GM12892 (cell line): ENCODE measurements at regions not wholly inside any gene's neighbourhood (a gene's known extent, or its start where the extent isn't known, plus 50 kb on each side); places are given as distances from the start of the nearest gene placed in this dataset.

Source experiments
- POLR2A ChIP-seq: IDR thresholded peaks from 2 replicates; pipeline ENCODE4 v1.6.1; 2011; ENCODE audit warnings: low read depth, low read length, control low read depth
- POLR2AphosphoS5 ChIP-seq: IDR thresholded peaks from 2 replicates; pipeline ENCODE4 v1.6.1; 2011; ENCODE audit warnings: low read depth, low read length, control low read depth

GRCh38 chr7:1297017-1297960, 64.6 kb downstream of the UNCX start:
- no peak for TF ChIP-seq POLR2AphosphoS5
- no peak for TF ChIP-seq POLR2A
